Suprapubic skin (tissue), 4 donors: ENCODE measurements at regions not wholly inside any gene's neighbourhood (a gene's known extent, or its start where the extent isn't known, plus 50 kb on each side); places are given as distances from the start of the nearest gene placed in this dataset.
"Not testable (repeated sequence)": the region's sequence is repeated elsewhere in the genome, so short reads cannot be mapped to it uniquely, and the experiment has no call there.

Experiments used
- POLR2A ChIP-seq, 2 donors: fragments of 450-650 bp; IDR thresholded peaks; one replicate each; pipeline ENCODE4 v1.6.1; 2017; ENCODE audit warnings: antibody characterized with exemption in 2 of 2, mild to moderate bottlenecking in 2 of 2, moderate library complexity in 2 of 2
- POLR2AphosphoS5 ChIP-seq, 3 donors: sonication (generic); formaldehyde crosslinking; IDR thresholded peaks; one replicate each; pipeline ENCODE4 v1.6.1; 2017; ENCODE audit warnings: antibody characterized with exemption in 3 of 3
- TF ChIP-seq, protein P1 (sequence below), 2 donors: fragments of 200-600 bp in 1 of 2; fragments of 450-650 bp in 1 of 2; sonication (generic) in 1 of 2; IDR thresholded peaks; one replicate each; pipeline ENCODE4 v1.5.1; 2016 to 2019; ENCODE audit warnings: antibody characterized with exemption in 2 of 2, mild to moderate bottlenecking in 1 of 2, moderate library complexity in 1 of 2

DNA sequence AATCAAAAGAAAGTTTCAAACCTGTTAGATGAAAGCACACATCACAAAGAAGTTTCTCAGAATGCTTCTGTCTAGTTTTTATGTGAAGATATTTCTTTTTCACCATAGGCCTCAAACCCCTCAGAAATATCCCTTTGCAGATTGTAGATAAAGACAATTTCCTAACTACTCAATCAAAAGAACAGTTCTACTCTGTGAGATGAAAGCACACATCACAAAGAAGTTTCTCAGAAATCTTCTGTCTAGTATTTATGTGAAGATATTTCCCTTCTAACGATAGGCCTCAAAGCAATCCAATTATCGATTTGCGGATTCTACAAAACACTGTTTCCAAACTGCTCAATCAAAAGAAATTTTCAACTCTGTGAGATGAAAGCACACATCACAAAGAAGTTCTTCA is 3092.1 kb upstream of the OR11H1 start:
- not testable (repeated sequence) for TF ChIP-seq POLR2A, POLR2AphosphoS5 (IDR thresholded peaks at IDR 0.05)
- TF ChIP-seq, protein P1, sequence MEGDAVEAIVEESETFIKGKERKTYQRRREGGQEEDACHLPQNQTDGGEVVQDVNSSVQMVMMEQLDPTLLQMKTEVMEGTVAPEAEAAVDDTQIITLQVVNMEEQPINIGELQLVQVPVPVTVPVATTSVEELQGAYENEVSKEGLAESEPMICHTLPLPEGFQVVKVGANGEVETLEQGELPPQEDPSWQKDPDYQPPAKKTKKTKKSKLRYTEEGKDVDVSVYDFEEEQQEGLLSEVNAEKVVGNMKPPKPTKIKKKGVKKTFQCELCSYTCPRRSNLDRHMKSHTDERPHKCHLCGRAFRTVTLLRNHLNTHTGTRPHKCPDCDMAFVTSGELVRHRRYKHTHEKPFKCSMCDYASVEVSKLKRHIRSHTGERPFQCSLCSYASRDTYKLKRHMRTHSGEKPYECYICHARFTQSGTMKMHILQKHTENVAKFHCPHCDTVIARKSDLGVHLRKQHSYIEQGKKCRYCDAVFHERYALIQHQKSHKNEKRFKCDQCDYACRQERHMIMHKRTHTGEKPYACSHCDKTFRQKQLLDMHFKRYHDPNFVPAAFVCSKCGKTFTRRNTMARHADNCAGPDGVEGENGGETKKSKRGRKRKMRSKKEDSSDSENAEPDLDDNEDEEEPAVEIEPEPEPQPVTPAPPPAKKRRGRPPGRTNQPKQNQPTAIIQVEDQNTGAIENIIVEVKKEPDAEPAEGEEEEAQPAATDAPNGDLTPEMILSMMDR (IDR thresholded peaks at IDR 0.05): not testable (repeated sequence)
